Fibroblast of the aortic adventitia (primary cell): ENCODE measurements at regions not wholly inside any gene's neighbourhood (a gene's known extent, or its start where the extent isn't known, plus 50 kb on each side); places are given as distances from the start of the nearest gene placed in this dataset.

Experiments used
- DNase-seq: peaks from one replicate; pipeline ENCODE4 v3.0.0-alpha.2; 2010; ENCODE audit warnings: low read depth
- H3K4me3 ChIP-seq: 2 replicates; pipeline ENCODE4 v1.5.1; 2011; ENCODE audit warnings: low read depth, mild to moderate bottlenecking, control low read depth, low read length, moderate library complexity
- CTCF ChIP-seq: IDR thresholded peaks from 2 replicates; pipeline ENCODE4 v1.5.1; 2011; ENCODE audit warnings: mild to moderate bottlenecking, low read length, control low read depth, inconsistent platforms; ENCODE audit not compliant: insufficient read depth

GRCh38 chr2:7812231-7812995 is 869.4 kb upstream of the ID2 start:
- peak; percentile 78 for DNase-seq
- no peak for TF ChIP-seq CTCF
- no peak overlapping the region for H3K4me3 ChIP-seq

GRCh38 chr2:7813541-7814292 is 868.1 kb upstream of the ID2 start:
- no peak for TF ChIP-seq CTCF
- DNase-seq, result peak; percentile 24
- no peak overlapping the region for H3K4me3 ChIP-seq

GRCh38 chr2:7815726-7816125 is 866.1 kb upstream of the ID2 start:
- no peak for TF ChIP-seq CTCF
- H3K4me3 ChIP-seq, result no peak overlapping the region
- DNase-seq, result no peak

GRCh38 chr2:7816233-7816632 is 865.6 kb upstream of the ID2 start:
- H3K4me3 ChIP-seq, result no peak overlapping the region
- no peak for TF ChIP-seq CTCF
- DNase-seq, result no peak

GRCh38 chr2:7816944-7817343 is 864.9 kb upstream of the ID2 start:
- TF ChIP-seq CTCF, result no peak
- DNase-seq, result no peak
- H3K4me3 ChIP-seq, result no peak overlapping the region

GRCh38 chr2:7819316-7819715 is 862.5 kb upstream of the ID2 start:
- DNase-seq, result no peak
- H3K4me3 ChIP-seq, result no peak overlapping the region
- no peak for TF ChIP-seq CTCF

- TF ChIP-seq CTCF, result no peak
- no peak for DNase-seq
- H3K4me3 ChIP-seq, result no peak overlapping the region
Observed at GRCh38 chr2:7819850-7820249, 862.0 kb upstream of the ID2 start.
